Erythroblast (primary cell): ENCODE measurements at regions not wholly inside any gene's neighbourhood (a gene's known extent, or its start where the extent isn't known, plus 50 kb on each side); places are given as distances from the start of the nearest gene placed in this dataset.

Experiments used
- GATA1 ChIP-seq: IDR thresholded peaks from 2 replicates; pipeline ENCODE4 v1.6.1; 2011; ENCODE audit warnings: low read depth, mild to moderate bottlenecking, control low read depth, low read length, moderate library complexity
- POLR2A ChIP-seq: IDR thresholded peaks from 2 replicates; pipeline ENCODE4 v1.6.1; 2011; ENCODE audit warnings: mild to moderate bottlenecking, low read length

- TF ChIP-seq POLR2A (no peak), GATA1 (no peak)
Observed at GRCh38 chr2:67057901-67058703, 339.0 kb upstream of the ETAA1 start.
